Ovary (tissue), 3 donors: ENCODE measurements at regions not wholly inside any gene's neighbourhood (a gene's known extent, or its start where the extent isn't known, plus 50 kb on each side); places are given as distances from the start of the nearest gene placed in this dataset.

Experiments used
- POLR2A ChIP-seq: fragments of 450-650 bp; IDR thresholded peaks from one replicate; pipeline ENCODE4 v1.6.1; 2017; ENCODE audit warnings: antibody characterized with exemption, mild to moderate bottlenecking, moderate library complexity
- TF ChIP-seq, protein P1 (sequence below), 3 donors: fragments of 450-650 bp in 2 of 3; fragments of 200-600 bp in 1 of 3; IDR thresholded peaks; one replicate each; pipeline versions ENCODE4 v1.5.1 to v1.8.0; 2016 to 2022; ENCODE audit warnings: antibody characterized with exemption in 3 of 3, mild to moderate bottlenecking in 1 of 3
- donor health status: DM: no; HTN: no; CAD: no.

GRCh38 chr12:89889062-89889461 is 180.4 kb upstream of the ATP2B1 start:
- TF ChIP-seq, protein P1, sequence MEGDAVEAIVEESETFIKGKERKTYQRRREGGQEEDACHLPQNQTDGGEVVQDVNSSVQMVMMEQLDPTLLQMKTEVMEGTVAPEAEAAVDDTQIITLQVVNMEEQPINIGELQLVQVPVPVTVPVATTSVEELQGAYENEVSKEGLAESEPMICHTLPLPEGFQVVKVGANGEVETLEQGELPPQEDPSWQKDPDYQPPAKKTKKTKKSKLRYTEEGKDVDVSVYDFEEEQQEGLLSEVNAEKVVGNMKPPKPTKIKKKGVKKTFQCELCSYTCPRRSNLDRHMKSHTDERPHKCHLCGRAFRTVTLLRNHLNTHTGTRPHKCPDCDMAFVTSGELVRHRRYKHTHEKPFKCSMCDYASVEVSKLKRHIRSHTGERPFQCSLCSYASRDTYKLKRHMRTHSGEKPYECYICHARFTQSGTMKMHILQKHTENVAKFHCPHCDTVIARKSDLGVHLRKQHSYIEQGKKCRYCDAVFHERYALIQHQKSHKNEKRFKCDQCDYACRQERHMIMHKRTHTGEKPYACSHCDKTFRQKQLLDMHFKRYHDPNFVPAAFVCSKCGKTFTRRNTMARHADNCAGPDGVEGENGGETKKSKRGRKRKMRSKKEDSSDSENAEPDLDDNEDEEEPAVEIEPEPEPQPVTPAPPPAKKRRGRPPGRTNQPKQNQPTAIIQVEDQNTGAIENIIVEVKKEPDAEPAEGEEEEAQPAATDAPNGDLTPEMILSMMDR (IDR thresholded peaks at IDR 0.05), result no peak
- no peak for TF ChIP-seq POLR2A
